WI38 (cell line): ENCODE measurements at regions not wholly inside any gene's neighbourhood (a gene's known extent, or its start where the extent isn't known, plus 50 kb on each side); places are given as distances from the start of the nearest gene placed in this dataset.
"Not testable (repeated sequence)": the region's sequence is repeated elsewhere in the genome, so short reads cannot be mapped to it uniquely, and the experiment has no call there.

Experiments used
- H3K4me3 ChIP-seq: 2 replicates; pipeline ENCODE4 v1.5.1; 2011; ENCODE audit warnings: low read depth, mild to moderate bottlenecking, control low read depth, low read length
- TF ChIP-seq, protein P1 (sequence below): IDR thresholded peaks from 2 replicates; pipeline ENCODE4 v1.5.1; 2012; ENCODE audit warnings: low read depth, mild to moderate bottlenecking, control low read depth, low read length

DNA sequence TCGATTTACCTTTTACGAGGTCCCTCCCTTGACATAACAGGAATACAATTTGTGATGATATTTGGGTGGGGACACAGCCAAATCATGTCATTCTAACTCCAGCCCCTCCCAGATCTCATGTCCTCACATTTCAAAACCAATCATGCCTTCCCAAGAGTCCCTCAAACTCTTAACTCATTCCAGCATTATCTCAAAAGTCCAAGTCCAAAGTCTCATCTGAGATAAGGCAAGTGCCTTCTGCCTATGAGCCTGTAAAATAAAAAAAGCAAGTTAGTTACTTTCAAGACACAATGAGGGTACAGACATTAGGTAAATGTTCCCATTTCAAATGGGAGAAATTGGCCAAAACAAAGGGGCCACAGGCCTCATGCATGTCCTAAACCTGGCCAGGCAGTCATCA lies 381.1 kb downstream of the PIK3C3 start:
- TF ChIP-seq, protein P1, sequence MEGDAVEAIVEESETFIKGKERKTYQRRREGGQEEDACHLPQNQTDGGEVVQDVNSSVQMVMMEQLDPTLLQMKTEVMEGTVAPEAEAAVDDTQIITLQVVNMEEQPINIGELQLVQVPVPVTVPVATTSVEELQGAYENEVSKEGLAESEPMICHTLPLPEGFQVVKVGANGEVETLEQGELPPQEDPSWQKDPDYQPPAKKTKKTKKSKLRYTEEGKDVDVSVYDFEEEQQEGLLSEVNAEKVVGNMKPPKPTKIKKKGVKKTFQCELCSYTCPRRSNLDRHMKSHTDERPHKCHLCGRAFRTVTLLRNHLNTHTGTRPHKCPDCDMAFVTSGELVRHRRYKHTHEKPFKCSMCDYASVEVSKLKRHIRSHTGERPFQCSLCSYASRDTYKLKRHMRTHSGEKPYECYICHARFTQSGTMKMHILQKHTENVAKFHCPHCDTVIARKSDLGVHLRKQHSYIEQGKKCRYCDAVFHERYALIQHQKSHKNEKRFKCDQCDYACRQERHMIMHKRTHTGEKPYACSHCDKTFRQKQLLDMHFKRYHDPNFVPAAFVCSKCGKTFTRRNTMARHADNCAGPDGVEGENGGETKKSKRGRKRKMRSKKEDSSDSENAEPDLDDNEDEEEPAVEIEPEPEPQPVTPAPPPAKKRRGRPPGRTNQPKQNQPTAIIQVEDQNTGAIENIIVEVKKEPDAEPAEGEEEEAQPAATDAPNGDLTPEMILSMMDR: no peak
- H3K4me3 ChIP-seq: no peak overlapping the region

DNA sequence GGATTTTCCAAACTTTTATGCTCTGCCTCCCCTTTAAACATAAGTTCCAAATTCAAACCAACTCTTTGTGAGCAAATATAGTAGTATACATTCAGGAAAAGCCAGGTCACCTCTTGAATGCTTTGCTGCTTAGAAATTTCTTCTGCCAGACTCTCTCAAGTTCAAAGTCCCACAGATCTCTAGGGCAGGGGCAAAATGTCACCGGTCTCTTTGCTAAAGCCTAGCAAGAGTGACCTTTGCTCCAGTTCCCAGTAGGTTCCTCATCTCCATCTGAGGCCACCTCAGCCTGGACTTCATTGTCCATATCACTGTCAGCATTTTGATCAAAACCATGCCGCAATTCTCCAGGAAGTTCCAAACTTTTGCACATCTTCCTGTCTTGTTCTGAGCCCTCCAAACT lies 382.3 kb downstream of the PIK3C3 start:
- not testable (repeated sequence) for H3K4me3 ChIP-seq

DNA sequence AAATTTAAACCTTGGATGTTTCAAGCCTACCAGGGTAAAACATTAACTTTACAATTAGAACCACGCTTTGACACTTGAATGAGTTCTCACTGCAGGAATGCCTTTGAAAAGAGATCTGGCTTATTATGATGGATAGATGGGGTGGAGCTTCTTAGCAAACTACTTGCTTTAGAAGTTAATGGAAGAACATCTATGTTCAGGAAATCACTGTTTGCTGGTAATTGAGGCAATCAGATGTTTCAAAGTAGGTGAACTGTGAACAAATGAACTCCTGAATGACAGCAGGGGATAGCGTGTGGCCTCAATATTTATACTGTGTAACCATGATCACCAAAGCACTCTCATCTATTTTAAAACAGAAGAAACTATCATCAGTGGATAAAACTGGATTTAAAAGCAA lies 383.6 kb downstream of the PIK3C3 start:
- H3K4me3 ChIP-seq: no peak overlapping the region
- TF ChIP-seq, protein P1: no peak

DNA sequence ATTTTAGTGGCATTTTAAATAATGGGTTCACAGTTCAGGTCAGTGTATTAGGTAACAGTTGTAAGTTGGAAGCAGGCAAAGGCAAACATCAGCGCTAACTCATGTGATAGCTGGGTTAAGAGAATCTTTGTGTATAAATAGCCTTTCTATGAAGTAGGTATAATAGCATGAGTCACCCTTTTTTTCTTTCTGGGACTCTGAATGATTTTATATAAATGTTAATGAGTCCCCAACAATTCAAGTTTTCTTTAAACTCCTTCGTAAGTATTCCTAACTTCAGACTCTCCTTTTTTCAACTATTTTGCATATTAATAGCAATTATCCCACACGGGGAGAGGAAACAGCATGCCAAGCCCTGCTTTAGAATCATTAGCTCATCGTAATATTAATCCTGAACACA lies 384.3 kb downstream of the PIK3C3 start:
- TF ChIP-seq, protein P1: no peak
- H3K4me3 ChIP-seq: no peak overlapping the region

DNA sequence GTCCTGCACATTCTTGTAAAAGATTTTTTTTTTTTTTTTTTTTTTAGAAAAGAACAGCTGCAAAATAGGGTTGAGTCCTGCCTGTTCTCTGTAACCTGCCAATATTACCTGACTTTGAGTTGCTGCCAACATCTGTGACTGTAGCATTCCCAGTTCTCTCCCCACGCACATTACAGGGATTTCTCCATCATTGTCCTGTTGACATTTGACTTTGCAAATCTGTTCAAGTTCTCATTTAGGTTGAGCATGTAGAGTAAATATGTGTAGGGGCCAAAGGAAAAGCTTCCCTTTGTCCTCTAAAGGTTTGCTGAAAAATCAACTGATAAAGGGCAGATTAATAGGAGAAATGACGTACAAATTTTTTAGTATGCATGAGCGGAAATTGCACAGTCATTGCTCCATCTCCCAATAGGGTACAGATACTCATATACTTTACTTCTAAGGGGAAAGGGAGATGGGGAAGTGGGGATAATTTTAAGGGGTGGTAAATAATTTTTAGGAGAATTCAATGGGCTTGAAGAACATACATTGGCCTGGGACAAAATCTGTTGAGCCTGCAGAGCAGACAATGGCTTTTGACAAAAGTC lies 385.5 kb downstream of the PIK3C3 start:
- TF ChIP-seq, protein P1: no peak
- H3K4me3 ChIP-seq: no peak overlapping the region

DNA sequence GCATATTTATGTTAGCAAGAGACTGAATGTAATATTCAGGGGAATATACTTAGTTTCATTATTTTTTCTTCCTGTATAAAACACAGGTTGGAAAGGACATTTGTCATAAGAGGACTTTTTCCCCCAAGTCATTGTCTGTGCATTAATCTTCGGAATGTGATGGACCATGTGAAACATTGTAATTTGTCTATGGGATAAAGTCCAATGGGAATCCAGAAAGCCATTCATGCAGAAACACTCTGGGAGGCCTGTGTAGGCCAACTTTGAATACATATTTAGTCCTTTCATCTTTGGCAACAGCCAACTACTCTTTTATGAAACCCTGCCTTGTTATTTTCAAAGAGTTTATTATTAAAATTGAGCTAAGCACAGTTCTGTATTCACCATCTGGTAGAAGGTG lies 386.4 kb downstream of the PIK3C3 start:
- TF ChIP-seq, protein P1: no peak
- no peak overlapping the region for H3K4me3 ChIP-seq

DNA sequence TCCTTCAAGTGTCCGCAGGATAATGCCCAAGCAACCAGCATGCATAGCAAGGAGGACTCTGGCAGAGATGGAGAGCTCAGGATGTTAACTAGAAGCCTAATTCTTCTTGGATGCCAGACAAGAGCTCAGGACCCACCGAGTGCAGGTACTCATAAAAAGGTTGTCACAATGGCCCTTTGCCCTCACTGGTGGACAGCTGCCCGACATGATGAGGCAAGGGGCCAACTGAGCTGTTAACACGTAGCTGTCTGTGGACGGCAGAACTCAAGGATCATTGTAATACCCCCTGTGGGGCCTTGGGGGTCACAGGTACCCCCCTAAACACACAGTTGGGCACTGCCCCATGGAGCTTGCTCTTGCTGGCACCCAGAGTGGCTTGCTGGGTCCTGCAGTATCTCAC lies 393.7 kb downstream of the PIK3C3 start:
- TF ChIP-seq, protein P1: no peak
- H3K4me3 ChIP-seq: no peak overlapping the region

DNA sequence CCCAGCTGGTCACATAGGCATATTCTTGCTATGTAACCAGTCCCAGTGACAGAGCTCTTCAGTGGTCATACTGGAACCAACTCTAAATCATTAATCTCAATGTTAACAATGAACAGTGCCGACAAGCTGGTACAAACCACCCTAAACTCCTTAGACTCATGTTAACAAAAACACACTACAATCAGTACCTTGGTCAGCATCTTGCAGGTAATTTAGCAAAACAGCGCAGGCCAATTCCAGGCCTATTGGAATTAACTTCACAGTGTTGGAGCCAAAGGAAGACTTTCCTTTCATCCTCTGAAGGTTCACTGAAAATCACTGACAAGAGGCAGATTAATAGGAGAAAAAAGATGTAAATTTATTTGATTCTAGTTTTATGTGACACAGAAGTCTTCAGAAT lies 396.4 kb downstream of the PIK3C3 start:
- TF ChIP-seq, protein P1: no peak
- no peak overlapping the region for H3K4me3 ChIP-seq
